HG03342 (cell line): ENCODE measurements at regions not wholly inside any gene's neighbourhood (a gene's known extent, or its start where the extent isn't known, plus 50 kb on each side); places are given as distances from the start of the nearest gene placed in this dataset.

Source experiments
- ATAC-seq: cut with Tn5 transposase; IDR thresholded peaks from one replicate; pipeline ENCODE4 v1.9.1; 2021; ENCODE audit warnings: mild to moderate bottlenecking, moderate library complexity; ENCODE audit not compliant: unreplicated experiment

DNA sequence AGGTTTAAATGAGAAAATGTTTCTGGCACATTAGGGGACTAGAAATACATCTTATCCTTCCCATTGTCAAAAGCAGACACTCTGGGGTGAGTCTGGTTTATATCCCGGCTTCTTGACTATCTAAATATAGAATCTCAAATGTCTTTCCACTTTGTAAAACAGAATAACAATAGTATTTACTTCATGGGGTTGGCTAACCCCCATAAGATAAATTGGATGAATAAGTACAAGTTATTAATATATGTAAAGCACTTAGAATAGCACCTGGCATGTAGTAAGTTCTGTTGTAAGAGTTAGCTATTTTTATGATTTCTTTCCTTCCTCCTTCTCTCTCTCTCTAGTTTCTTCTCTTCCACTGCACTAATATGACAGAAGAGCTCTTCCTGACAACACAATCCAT is 499.1 kb downstream of the INSC start:
- ATAC-seq = no peak

DNA sequence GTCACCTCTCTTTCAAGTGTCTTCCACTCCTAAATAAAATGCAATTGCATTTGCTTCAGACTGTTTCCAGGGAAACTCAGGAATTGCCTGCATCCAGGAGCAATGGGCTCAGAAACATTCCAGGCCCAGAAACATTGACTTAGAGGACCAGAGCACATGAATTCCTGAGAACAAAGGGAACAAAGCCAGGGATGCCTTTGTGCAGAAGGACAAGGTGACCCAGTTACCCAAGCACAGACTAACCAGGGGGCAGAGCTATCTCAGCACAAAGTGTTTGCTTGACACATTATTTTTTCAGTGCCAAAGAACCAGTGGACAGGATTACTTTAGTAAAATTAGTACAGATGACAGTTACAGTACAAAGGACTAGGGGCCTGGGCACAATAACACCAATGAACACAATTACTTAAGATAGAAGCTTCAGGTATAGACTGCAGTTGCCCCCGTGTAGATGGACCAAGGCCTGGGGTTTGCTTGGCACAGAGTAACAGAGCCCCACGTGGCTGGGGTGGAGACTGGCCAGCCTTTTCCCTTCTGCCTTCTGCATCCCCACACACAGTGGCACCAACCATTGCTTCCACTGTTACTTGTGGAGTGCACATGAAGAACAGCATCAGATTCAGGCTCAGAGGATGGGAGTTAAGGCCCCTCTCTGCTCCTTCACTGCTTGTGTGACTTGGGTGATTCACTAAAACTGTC is 500.8 kb downstream of the INSC start:
- ATAC-seq = no peak

DNA sequence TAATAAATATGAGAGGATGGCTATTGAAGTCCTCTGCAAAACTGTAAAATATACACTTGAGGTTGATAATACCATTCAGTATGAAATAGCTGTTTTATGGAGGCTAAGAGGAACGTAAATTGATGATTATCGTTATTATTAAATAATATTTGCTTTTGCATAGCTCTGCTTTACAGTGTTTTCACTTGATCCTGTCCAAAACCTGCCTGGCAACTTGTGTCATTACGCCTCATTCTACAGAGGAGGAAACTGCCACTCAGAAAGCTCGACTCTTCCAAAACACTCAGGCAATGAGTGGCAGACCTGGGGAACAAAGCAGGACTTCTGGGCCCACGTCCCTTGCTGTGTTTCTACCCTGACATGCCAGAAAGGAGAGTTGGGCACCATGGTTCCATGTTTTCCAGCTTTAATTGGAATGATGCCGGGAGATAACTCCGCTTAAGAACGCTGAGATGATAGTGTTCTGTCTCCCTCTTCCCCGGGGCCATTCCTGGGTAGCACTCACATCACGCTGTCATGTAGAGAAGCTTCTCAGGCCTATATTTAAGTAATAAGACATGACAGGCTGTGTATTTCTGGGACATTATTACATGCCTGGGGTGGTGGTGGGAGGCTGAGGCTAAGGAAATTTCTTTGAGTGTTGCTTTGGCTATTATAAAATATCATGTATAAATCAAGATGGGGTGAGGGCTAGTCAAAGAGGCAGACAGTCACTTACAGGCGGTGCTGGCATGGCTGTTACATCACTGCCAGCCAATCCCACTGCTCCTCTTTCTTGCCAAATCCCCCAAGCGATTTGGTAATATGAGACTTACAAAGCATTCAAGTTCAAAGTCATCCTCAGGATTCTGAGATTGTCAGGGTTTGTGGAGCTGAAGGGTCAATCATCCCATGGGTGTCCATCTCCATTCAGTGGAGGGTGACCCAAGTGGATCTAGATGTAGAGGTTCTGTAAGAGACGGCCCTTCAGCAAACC is 501.7 kb downstream of the INSC start:
- no peak for ATAC-seq

DNA sequence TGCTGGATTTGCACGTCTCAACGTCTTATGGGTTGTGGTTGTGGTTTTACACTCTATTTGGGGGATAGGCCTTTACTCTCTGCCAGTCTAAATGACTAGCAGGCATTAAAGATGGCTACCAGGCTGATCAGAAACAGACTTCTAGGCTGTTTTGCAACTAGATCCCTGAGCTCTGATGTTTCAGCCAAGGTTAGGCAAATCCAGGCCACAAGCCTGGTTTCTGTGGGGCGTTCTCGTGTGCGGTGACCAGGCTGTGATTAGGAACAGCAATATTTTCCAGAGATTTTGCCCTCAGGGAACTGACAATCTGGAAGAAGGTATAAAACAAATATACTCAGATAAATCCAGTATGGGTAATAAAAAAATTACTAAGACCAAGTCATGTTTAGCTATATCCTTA is 502.4 kb downstream of the INSC start:
- ATAC-seq = no peak

DNA sequence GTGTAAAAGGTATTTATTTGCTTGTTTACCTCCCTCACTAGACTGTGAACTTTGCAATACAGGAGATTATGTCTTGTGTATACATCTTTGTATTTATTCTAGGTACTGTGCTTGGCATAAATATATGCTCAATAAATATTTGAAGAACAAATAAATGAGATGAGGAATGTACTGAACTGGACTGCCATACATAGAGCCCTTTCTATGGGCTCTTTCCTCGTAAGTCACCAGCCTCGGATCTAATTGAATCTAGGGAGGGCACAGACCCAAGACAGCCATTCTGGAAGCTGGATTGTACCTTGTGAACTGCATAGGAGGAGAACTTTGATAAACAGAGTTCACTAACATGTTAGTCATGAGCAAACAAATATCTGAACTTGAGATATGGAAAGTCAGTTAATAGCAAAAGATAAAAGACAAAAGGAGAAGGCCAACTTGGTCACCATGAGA is 503.9 kb downstream of the INSC start:
- no peak for ATAC-seq

DNA sequence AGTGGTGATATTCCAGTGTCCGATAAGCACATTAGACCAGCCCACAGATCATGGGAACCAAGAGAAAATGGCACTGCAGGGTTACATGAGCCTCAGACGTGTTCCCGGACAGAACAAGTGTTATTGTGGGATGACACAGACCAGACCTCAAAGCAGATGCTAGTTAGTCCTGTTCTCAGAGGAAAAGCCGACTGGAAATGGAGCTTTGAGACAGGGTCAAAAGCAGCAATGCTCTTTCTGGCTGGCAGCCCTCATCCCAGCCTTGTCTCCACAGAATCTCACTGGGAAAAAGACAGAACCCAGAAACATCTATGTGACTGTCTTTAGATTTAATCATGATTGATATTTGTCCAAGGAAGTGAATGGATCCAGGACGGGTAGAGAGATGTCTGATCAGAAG is 506.8 kb downstream of the INSC start:
- ATAC-seq = no peak

DNA sequence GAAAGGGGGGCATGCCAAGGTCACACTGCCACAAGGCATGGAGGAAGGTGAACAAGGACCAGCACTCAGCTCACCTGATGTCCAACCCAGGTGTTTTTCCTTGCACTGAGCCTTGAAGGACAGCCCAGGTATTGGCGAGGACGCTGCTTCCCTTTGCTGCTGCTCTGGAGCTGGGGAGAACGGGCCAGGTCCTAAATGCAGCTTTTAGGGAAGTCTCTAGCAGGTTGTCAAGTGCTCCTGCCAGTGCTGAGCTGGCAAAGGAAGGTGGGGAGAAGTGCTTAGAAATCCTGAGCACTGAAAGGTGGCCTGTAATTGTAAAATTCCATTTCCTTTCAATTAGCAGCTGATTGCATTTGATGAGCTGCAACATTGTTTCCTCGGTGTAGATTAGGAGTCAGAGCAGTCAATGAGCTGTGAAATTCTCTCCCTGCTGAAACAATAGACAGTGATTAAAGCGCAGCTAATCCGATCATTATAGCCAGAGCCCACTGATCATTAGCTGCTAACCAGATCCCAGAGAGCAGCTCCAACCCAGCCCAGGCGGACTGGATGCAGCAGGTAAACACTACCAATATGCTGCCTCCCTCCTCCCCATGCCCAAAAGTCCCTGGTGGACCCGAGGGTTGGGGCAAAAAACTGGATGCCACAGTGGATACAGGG is 507.6 kb downstream of the INSC start:
- ATAC-seq = no peak

DNA sequence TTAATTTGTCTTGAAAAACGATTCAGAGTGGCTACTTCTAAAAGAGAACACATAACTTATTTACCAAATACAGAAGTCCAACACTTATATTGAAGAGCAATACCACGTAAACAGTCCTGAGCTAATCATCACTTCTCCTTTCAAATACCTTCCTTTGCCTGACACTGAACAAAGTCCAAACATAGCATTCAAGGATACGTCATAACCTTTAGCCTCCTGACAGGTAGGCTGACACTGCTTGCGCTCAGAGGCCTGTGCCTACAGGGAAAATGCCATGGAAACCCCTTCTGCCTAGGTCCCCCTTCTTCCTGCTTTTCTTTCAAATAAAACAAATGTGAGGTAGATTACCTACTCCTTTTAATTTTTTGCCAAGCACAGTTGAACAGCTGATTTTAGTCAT is 510.0 kb downstream of the INSC start:
- no peak for ATAC-seq

DNA sequence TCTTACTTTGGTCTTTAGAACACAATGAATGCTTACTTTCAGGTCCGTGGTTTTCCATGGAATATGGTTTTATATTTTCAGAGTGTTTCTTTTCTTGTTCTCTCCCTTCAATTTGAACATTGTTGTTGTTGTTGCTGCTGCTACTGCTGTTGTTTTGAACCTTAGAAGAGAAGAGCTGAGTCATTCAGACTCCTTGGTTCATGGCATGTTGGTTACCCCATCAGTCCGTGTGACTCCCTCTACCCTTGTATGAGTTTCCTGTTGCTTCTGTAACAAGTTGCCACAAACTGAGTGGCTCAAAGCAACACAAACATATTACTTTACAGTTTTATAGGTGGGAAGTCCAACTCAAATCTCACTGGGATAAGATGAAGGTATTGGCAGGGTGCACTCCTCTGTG is 511.0 kb downstream of the INSC start:
- no peak for ATAC-seq

DNA sequence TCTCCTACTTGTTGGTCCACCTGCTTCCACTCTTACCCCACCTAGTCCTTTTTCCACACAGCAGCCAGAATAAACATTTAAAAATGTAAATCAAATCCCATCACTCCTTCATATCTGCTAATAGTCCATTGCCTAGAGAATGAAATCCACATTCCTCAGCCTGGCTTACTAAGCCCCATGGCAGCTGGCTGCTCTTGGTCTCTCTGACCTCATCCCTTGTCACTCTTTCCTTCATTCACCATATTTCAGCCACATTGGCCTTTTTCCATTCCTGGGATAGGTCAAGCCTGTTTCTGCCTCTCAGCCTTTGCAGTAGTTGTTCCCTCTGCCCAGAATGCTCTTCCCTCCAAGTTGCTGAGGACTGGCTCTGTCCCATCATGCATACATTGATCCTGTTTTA is 512.8 kb downstream of the INSC start:
- no peak for ATAC-seq

DNA sequence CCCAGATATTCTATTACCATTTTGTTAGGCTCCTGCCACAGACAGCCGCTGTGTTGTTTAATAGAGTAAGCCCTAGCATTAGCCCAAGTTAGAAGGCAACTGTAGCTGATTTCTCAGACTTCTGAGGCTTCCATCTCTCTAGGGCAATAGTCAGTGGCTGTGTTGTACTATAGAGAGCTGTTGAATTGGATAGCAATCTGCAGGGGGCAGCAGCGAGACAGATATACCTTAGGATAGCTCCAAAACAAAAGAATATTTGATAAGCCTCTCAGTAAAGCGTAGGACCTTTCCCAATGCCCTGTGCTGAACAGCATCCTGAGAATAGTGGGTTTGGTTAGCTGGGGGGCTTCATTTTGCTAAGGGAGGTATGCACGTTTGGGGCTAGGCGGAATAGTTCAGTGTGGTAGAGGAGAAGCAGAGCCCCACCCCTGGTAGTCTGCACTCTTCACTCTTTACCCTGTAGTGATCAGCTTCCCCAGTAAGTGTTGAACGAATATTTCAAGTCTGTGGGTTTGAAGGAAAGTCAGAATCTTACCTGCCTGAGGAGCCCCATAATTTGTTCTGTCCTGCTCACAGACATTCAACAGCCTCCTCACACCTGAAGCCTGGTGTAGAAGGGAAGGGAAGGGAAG is 515.1 kb downstream of the INSC start:
- no peak for ATAC-seq

DNA sequence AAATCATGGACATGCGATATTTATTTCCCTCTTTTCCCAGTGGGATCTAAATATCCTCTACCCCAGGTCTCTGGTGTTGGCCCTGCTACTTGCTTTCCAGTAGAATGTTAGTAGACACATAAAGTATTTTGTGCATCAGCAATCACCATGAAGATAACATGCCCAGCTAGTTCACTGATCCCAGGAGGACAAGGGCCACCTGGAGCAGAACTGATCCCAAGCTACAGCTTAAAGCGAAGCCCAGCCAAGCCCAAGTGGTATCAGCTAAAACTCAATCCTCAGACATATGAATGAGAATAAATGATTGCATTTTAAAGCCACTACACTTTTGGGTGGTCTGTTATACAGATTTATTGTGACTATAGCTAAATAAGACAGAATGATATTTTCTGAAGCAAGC is 516.2 kb downstream of the INSC start:
- ATAC-seq = no peak

DNA sequence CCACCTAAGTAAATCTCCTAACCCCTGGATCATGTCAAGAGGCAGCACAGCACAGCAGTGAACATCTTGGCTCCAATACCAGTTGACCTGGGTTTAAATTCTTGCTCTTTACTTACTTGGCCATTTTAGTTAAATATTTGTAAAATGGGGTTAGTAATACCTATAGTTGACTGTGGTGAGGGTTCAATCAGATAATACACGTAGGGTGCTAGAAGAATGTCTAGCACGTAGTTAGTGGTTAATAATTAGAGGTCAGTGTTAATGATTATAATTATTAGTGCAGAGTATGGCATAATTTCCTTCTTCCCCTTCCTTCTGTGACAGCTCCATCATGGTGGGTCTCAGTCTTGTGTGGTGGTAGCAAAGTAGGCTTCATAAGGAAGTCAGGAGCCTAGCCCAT is 520.8 kb downstream of the INSC start:
- ATAC-seq = no peak

DNA sequence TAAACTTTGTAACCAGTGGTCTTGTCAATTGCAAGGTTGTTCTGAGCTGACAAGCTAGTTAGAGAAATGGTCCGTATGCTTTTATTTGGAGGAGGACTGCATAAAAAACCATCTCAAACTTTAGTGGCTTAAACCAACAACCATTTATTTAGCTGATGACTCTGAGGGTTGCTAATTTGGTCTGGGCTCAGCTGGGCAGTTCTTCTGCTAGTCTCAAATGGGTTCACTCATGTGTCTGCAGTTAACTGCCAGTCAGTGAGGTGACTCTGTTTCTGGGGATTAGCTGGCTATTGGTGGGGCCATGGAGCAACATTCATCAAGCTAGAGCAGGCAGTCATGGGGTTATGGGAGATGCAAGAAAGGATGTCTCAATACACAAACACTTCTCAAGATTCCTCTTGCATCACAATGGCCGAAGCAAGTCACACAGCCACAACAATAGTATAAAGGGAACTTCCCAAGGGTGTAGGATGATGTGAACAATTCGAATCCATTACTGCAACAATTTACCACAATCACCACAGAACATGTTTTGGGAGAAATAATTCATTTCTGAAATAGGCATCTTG is 521.9 kb downstream of the INSC start:
- ATAC-seq = no peak

DNA sequence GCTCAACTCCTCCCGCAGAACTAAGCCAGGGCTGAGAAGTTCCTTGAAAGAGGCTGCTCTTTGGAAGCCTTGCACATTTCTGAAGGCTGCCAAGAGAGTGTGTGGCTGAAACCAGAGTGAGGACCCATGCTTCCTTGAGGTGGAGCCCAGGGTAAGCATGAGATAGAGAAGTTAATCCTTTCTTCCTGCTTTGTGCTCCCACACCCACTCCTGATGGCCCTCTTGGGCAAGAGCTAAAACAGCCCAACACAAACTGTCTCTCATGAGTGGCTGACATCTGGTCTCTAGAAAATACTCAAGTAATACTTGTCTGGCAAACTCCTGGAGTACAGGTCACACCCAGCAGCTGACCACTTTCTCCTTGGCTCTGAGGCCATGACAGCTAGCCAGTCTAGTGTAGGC is 523.7 kb downstream of the INSC start:
- no peak for ATAC-seq

DNA sequence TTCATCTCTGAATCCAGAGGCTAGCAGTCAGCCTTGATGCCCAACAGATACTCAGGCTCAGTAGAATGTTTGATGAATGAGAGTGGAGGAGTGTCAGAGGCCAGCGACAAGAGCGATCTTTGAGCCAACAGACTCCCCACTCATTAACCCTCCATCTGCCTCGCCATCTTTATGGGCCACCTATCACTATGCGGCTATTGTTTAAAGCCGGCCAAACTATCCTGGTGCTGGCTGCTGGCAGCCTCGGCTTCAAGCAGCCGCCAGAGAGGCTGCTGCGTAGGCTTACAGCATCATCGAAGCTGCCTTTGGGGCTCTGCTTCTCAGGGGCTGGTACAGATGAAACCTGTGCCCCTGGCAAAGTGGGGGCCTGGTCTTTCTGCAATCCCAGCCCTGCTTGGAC is 525.6 kb downstream of the INSC start:
- ATAC-seq = no peak

DNA sequence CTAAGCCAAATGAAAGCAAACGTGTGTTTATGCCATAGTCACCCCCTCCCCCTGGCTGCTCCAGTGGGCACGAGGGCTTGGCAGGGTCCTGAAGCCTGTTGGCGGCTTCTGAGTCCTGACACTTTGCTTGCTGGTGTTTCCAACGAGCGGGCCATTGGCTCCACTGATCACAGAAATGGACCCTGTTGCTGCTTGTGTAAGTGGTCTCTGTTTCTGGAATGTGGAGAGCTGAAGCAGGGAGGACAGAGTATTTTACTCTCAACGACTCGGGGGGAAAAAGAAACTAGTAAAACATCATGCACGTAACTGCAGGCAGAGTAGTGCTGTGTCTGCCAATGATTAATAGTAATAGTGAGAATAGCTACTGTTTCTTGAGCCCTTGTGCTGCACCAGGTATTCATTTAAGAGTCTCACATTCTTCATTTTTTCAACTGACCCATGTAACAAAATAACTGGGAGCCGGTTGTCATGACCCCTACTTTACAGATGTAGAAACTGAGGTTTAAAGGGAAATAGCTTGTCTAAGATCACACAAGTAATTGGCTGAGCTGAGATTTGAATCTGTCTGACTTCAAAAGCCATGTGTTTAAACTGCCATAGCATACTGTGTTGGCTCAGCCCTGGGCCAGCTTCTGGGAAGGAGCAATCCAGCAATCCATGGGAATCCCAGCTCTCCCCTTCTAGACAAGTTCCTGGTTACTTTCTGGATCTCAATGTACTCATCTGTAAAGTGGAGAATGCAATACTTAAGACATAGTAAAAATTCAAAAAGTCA is 526.7 kb downstream of the INSC start:
- no peak for ATAC-seq

DNA sequence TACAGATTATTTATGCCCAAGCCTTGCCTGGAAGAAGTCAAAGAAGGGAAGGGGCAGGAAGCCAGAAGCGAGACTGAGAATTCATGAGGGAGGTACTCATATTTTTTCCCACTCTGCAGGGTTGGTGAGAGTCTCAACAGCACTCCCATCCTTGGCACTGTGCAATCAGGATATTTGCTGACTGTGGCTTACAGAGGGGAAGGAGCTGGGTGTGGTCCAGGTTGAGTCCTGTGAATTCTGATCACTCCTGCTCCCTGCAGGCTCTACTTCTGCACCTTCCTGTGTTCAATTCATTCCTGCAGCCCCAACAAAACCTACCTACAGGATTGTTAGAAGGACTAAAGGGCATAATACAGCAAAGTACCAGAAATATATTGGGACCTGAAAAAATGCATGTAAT is 530.5 kb downstream of the INSC start:
- ATAC-seq = no peak

DNA sequence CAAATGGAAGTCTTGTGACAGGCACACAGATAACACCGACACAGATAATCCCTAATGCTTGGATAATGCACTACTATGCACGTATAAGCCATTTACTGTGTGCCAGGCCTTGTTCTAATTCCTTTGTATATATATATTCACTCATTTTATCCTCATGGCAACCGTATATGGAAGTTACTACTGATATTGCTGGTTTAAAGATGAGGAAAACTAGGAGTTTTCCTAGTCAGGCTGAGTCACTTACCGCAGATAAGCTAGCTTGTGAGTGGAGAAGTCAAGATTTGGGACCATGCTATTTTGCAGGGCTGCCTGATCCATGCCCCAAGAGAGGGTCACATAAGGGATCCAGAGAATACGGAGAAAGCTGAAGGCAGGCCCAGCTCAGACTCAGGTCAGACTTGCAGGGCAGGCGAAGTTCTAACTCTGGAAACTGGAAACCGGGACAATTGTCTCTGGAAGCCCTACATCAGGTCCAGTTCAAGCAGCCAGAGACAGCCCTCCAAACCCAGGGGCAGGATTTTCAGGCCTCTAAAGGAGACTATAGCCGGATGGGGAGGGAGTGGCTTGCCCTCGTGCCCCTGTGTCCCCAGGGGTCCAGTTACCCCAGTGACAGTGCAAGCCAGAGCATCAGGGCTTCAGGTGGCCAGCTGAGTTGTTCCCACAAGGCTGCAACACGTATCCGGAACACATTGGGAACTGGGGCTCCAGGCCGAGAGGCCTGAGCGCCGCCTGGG is 534.8 kb downstream of the INSC start:
- no peak for ATAC-seq
